HCT116 (cell line): ENCODE measurements at regions not wholly inside any gene's neighbourhood (a gene's known extent, or its start where the extent isn't known, plus 50 kb on each side); places are given as distances from the start of the nearest gene placed in this dataset.

Experiments used
- ATAC-seq: fragments of 200-7000 bp; cut with Tn5 transposase; 2 replicates; pipeline ENCODE4 v1.9.1; 2020; ENCODE audit warnings: mild to moderate bottlenecking, moderate library complexity
- BruUV-seq: library from RNA; stranded (reverse); fragments of 400-500 nt; replicated peaks from 2 replicates; lab custom pipeline; 2021; lab: Mats Ljungman, UMichigan
- CTCF ChIA-PET: fragments of 300-600 bp; sonication (Branson Sonifier 250); formaldehyde crosslinking; loops from one replicate; lab custom pipeline; 2021; ENCODE audit warnings: antibody characterized with exemption; lab: Charles Lee
- POLR2A ChIA-PET: fragments of 300-600, 350-600 bp; sonication (Branson Sonifier 250); formaldehyde crosslinking; loops from one replicate; lab custom pipeline; 2021; ENCODE audit warnings: antibody characterized with exemption; lab: Charles Lee
- RAD21 ChIA-PET, 2 experiments: fragments of 300-600 bp; sonication (Branson Sonifier 250); formaldehyde crosslinking; loops; one replicate each; lab custom pipeline; 2023; ENCODE audit warnings: low total read pairs in 2 of 2; ENCODE audit not compliant: uncharacterized antibody in 2 of 2, unreplicated experiment in 2 of 2, low non-redundant PET in 1 of 2; lab: Charles Lee
- DNase-seq: peaks from one replicate; pipeline ENCODE4 v3.0.0-alpha.2; 2010; ENCODE audit warnings: low read depth, low spot score
- H2AFZ ChIP-seq: fragments of 200-600 bp; shearing (Covaris generic), sonication (generic); 2 replicates; pipeline ENCODE4 v1.6.1; 2017; ENCODE audit warnings: low read depth, mixed run types, mixed read lengths, antibody characterized with exemption, low read length; ENCODE audit not compliant: poor library complexity, severe bottlenecking
- H3K27ac ChIP-seq: 2 replicates; pipeline ENCODE4 v1.5.1; 2012; ENCODE audit warnings: low read depth, low read length
- H3K27me3 ChIP-seq: fragments of 200-600 bp; sonication (generic); 2 replicates; pipeline ENCODE4 v1.6.1; 2016; ENCODE audit warnings: mixed run types, low read length, mixed read lengths; ENCODE audit not compliant: insufficient read depth
- H3K36me3 ChIP-seq, 2 experiments: fragments of 200-500 bp in 1 of 2; fragments of 200-600 bp in 1 of 2; sonication (Bioruptor generic) in 1 of 2; sonication (generic) in 1 of 2; 2 replicates each; pipeline versions ENCODE4 v1.5.1 to v1.6.1; 2014 to 2016; ENCODE audit warnings: low read length in 2 of 2, inconsistent platforms in 1 of 2, mixed read lengths in 1 of 2, mixed run types in 1 of 2; ENCODE audit not compliant: insufficient read depth in 2 of 2, control insufficient read depth in 1 of 2
- H3K4me1 ChIP-seq, 2 experiments: fragments of 200-600 bp in 1 of 2; sonication (generic) in 1 of 2; 2 replicates each; pipeline versions ENCODE4 v1.5.1 to v1.6.1; 2012 to 2017; ENCODE audit warnings: low read length in 2 of 2, inconsistent platforms in 1 of 2, mild to moderate bottlenecking in 1 of 2, mixed read lengths in 1 of 2, mixed run types in 1 of 2, moderate library complexity in 1 of 2; ENCODE audit not compliant: insufficient read depth in 2 of 2, control insufficient read depth in 1 of 2
- H3K4me2 ChIP-seq: fragments of 200-600 bp; sonication (generic); 2 replicates; pipeline ENCODE4 v1.6.1; 2017; ENCODE audit warnings: mixed run types, low read length, mixed read lengths
- H3K4me3 ChIP-seq, 2 experiments: fragments of 200-600 bp in 1 of 2; sonication (generic) in 1 of 2; replicated peaks in 1 of 2; 2 replicates each; pipeline ENCODE4 v1.5.1; 2011 to 2016; ENCODE audit warnings: low read length in 2 of 2, control low read depth in 1 of 2, low read depth in 1 of 2, mild to moderate bottlenecking in 1 of 2, mixed read lengths in 1 of 2, mixed run types in 1 of 2
- H3K79me2 ChIP-seq: fragments of 200-600 bp; sonication (generic); 2 replicates; pipeline ENCODE4 v1.6.1; 2017; ENCODE audit warnings: mild to moderate bottlenecking, mixed run types, low read length, moderate library complexity, mixed read lengths; ENCODE audit not compliant: insufficient read depth
- H3K9ac ChIP-seq: fragments of 200-600 bp; sonication (generic); 2 replicates; pipeline ENCODE4 v1.6.1; 2016; ENCODE audit warnings: low read length, mixed read lengths
- H3K9me2 ChIP-seq: fragments of 200-600 bp; sonication (generic), shearing (Covaris generic); 2 replicates; pipeline ENCODE4 v1.6.1; 2017; ENCODE audit warnings: mixed run types, mild to moderate bottlenecking, moderate library complexity; ENCODE audit not compliant: insufficient read depth
- H3K9me3 ChIP-seq, 2 experiments: fragments of 200-500 bp in 1 of 2; fragments of 200-600 bp in 1 of 2; sonication (Bioruptor generic) in 1 of 2; sonication (generic) in 1 of 2; 2 replicates each; pipeline ENCODE4 v1.6.1; 2014 to 2017; ENCODE audit warnings: low read length in 2 of 2, mixed read lengths in 2 of 2, inconsistent platforms in 1 of 2, low read depth in 1 of 2, mild to moderate bottlenecking in 1 of 2, mixed run types in 1 of 2, moderate library complexity in 1 of 2; ENCODE audit not compliant: control insufficient read depth in 1 of 2, insufficient read depth in 1 of 2
- H4K20me1 ChIP-seq: fragments of 200-600 bp; sonication (generic), shearing (Covaris generic); 2 replicates; pipeline ENCODE4 v1.6.1; 2017; ENCODE audit warnings: mixed run types, mild to moderate bottlenecking, moderate library complexity; ENCODE audit not compliant: insufficient read depth
- ATF3 ChIP-seq: IDR thresholded peaks from 2 replicates; pipeline ENCODE4 v1.6.1; 2012
- CEBPB ChIP-seq: IDR thresholded peaks from 2 replicates; pipeline ENCODE4 v1.6.1; 2012; ENCODE audit warnings: low read depth
- ELF1 ChIP-seq: IDR thresholded peaks from 2 replicates; pipeline ENCODE4 v1.6.1; 2012; ENCODE audit warnings: low read depth, borderline replicate concordance
- EZH2 ChIP-seq: fragments of 200-600 bp; sonication (generic); IDR thresholded peaks from 2 replicates; pipeline ENCODE4 v1.6.1; 2017; ENCODE audit warnings: antibody characterized with exemption, mixed run types
- EZH2phosphoT487 ChIP-seq: fragments of 200-600 bp; IDR thresholded peaks from 2 replicates; pipeline ENCODE4 v1.6.1; 2018; ENCODE audit warnings: antibody characterized with exemption, borderline replicate concordance
- FOSL1 ChIP-seq: IDR thresholded peaks from 2 replicates; pipeline ENCODE4 v1.6.1; 2012; ENCODE audit warnings: low read depth
- MAX ChIP-seq: IDR thresholded peaks from 2 replicates; pipeline ENCODE4 v1.6.1; 2012
- RAD21 ChIP-seq: IDR thresholded peaks from 2 replicates; pipeline ENCODE4 v1.6.1; 2012; ENCODE audit warnings: low read depth, mild to moderate bottlenecking
- REST ChIP-seq: IDR thresholded peaks from 2 replicates; pipeline ENCODE4 v1.6.1; 2012; ENCODE audit warnings: low read depth
- SRF ChIP-seq: IDR thresholded peaks from 2 replicates; pipeline ENCODE4 v1.6.1; 2012; ENCODE audit warnings: low read depth
- TCF7L2 ChIP-seq: IDR thresholded peaks from 2 replicates; pipeline ENCODE4 v1.7.0; 2011; ENCODE audit warnings: borderline replicate concordance, inconsistent platforms; ENCODE audit not compliant: insufficient read depth, insufficient read length; ENCODE audit errors: extremely low read depth
- YY1 ChIP-seq: IDR thresholded peaks from 2 replicates; pipeline ENCODE4 v1.6.1; 2011; ENCODE audit warnings: low read length, low read depth, moderate library complexity, mild to moderate bottlenecking; ENCODE audit not compliant: insufficient replicate concordance; ENCODE audit errors: extremely low read depth
- ZBTB33 ChIP-seq: IDR thresholded peaks from 2 replicates; pipeline ENCODE4 v1.6.1; 2011; ENCODE audit warnings: mild to moderate bottlenecking, low read length, moderate library complexity; ENCODE audit not compliant: insufficient replicate concordance; ENCODE audit errors: extremely low read depth
- intact Hi-C: fragments of 100-400 bp; cut with micrococcal nuclease; formaldehyde crosslinking; loops from 2 replicates; pipeline ENCODE4 v1.10.0; 2022

- H2AFZ ChIP-seq = no peak overlapping the region
- H4K20me1 ChIP-seq = no peaks in the 10 kb centered on the region
- ChIA-PET RAD21 (no interaction called here), POLR2A (no interaction called here), CTCF (no interaction called here)
- no TSS peak for BruUV-seq
- intact Hi-C loops = no loop called here
- H3K4me1 ChIP-seq = no peaks in the 10 kb centered on the region
- DNase-seq (no peak), ATAC-seq (no peak)
- H3K79me2 ChIP-seq = no peaks in the 10 kb centered on the region
- H3K36me3 ChIP-seq = no peaks in the 10 kb centered on the region
- H3K27ac ChIP-seq = no peak overlapping the region
- no peak overlapping the region for H3K4me2 ChIP-seq
- H3K4me3 ChIP-seq = no peak overlapping the region
- H3K9me2 ChIP-seq = no peaks in the 10 kb centered on the region
- no peak overlapping the region for H3K9ac ChIP-seq
- no peaks in the 10 kb centered on the region for H3K27me3 ChIP-seq
- no peaks in the 10 kb centered on the region for H3K9me3 ChIP-seq
- TF ChIP-seq FOSL1 (no peak), ATF3 (no peak), EZH2 (no peak), RAD21 (no peak), ELF1 (no peak), REST (no peak), MAX (no peak), SRF (no peak), CEBPB (no peak), TCF7L2 (no peak), YY1 (no peak), ZBTB33 (no peak), EZH2phosphoT487 (no peak)
- TF ChIP-seq, all 23 proteins: peak for 0
Observed at GRCh38 chrY:8466813-8467212, 870.5 kb upstream of the TSPY4 start.
